ENCODE measurements at regions not wholly inside any gene's neighbourhood (a gene's known extent, or its start where the extent isn't known, plus 50 kb on each side); places are given as distances from the start of the nearest gene placed in this dataset.

DNA sequence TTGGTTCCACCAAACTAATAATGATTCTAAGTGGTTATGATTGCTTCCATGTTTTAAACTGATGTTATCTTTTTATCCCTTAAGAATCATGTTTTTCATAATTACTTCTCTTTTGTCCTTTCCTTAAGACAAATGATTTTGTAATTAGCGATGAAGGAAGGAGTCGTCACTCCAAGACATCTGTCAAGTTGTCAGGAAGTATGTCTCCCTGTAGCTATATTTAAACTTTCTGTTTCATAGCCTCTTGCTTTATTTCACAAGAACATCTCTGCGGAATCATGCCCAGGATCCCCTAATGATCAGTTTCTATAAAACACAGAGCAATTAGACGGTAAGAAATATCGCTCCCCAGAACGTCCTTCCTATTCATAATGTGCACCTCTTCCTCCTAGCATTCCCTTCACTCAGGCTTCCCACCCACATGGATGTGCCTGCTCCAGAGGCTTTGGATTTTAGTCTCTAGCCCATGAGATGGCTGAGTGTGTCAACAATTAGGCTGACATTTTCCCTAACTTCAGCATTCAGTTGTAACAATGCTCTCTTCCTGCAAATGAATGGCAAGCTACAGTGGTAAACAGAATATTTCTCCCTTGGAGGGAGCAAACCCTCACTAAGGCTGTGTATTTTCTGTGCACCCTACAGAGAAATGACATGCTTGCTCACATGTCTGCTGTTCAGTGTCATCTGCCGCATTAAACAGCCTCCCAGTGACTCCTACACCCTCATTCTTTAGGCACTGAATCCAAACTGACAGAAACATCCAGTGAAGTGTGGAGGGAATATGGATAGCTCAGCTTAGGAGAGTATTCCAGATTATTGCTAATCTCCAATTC is 879.6 kb upstream of the CELF4 start:
- Histone ChIP-seq H4K20me1 (ENCODE audit: control insufficient read depth, insufficient read depth, low read depth, low read length) (no peaks in the 10 kb centered on the region), H3K36me3 (ENCODE audit: control insufficient read depth, low read length) (no peaks in the 10 kb centered on the region), H3K27me3 (ENCODE audit: control insufficient read depth, low read length) (no peaks in the 10 kb centered on the region), H3K9me3 (ENCODE audit: control insufficient read depth, insufficient read depth, low read length) (no peaks in the 10 kb centered on the region), H3F3A (ENCODE audit: control insufficient read depth, insufficient read depth) (no peaks in the 10 kb centered on the region), H3K27ac (ENCODE audit: low read depth, low read length) (no peak overlapping the region), H3K79me2 (ENCODE audit: control insufficient read depth, low read length) (no peaks in the 10 kb centered on the region), H3K9me2 (replicated peaks; ENCODE audit: control insufficient read depth, low read length) (no peaks in the 10 kb centered on the region), H3K4me3 (ENCODE audit: low read length) (no peak overlapping the region), H3K4me2 (ENCODE audit: low read length) (no peak overlapping the region), H3K4me1 (ENCODE audit: control insufficient read depth, low read length) (no peaks in the 10 kb centered on the region)
- no peak for TF ChIP-seq EZH2phosphoT487 (IDR thresholded peaks at IDR 0.05; ENCODE audit: borderline replicate concordance, low read length)
- no peak for TF ChIP-seq CTCF (IDR thresholded peaks at IDR 0.05; ENCODE audit: low read depth, low read length, poor library complexity, severe bottlenecking)

GRCh38 chr18:38427736-38428135 is 862.1 kb upstream of the CELF4 start:
- no peaks in the 10 kb centered on the region for H3F3A ChIP-seq (ENCODE audit: control insufficient read depth, insufficient read depth)
- no peaks in the 10 kb centered on the region for H3K9me3 ChIP-seq (ENCODE audit: control insufficient read depth, insufficient read depth, low read length)
- no peak overlapping the region for H3K4me2 ChIP-seq (ENCODE audit: low read length)
- no peak overlapping the region for H3K4me3 ChIP-seq (ENCODE audit: low read length)
- no peaks in the 10 kb centered on the region for H3K9me2 ChIP-seq (replicated peaks; ENCODE audit: control insufficient read depth, low read length)
- no peaks in the 10 kb centered on the region for H4K20me1 ChIP-seq (ENCODE audit: control insufficient read depth, insufficient read depth, low read depth, low read length)
- no peaks in the 10 kb centered on the region for H3K27me3 ChIP-seq (ENCODE audit: control insufficient read depth, low read length)
- H3K36me3 ChIP-seq (ENCODE audit: control insufficient read depth, low read length), result no peaks in the 10 kb centered on the region
- no peak overlapping the region for H3K27ac ChIP-seq (ENCODE audit: low read depth, low read length)
- H3K79me2 ChIP-seq (ENCODE audit: control insufficient read depth, low read length), result no peaks in the 10 kb centered on the region
- TF ChIP-seq EZH2phosphoT487 (IDR thresholded peaks at IDR 0.05; ENCODE audit: borderline replicate concordance, low read length) (no peak), CTCF (IDR thresholded peaks at IDR 0.05; ENCODE audit: low read depth, low read length, poor library complexity, severe bottlenecking) (no peak)
- no peaks in the 10 kb centered on the region for H3K4me1 ChIP-seq (ENCODE audit: control insufficient read depth, low read length)

- no peak overlapping the region for H3K4me3 ChIP-seq (ENCODE audit: low read length)
- H4K20me1 ChIP-seq (ENCODE audit: control insufficient read depth, insufficient read depth, low read depth, low read length), result no peaks in the 10 kb centered on the region
- H3K4me1 ChIP-seq (ENCODE audit: control insufficient read depth, low read length), result no peaks in the 10 kb centered on the region
- no peaks in the 10 kb centered on the region for H3K36me3 ChIP-seq (ENCODE audit: control insufficient read depth, low read length)
- no peak overlapping the region for H3K4me2 ChIP-seq (ENCODE audit: low read length)
- H3K9me2 ChIP-seq (replicated peaks; ENCODE audit: control insufficient read depth, low read length), result no peaks in the 10 kb centered on the region
- H3F3A ChIP-seq (ENCODE audit: control insufficient read depth, insufficient read depth), result no peaks in the 10 kb centered on the region
- no peaks in the 10 kb centered on the region for H3K9me3 ChIP-seq (ENCODE audit: control insufficient read depth, insufficient read depth, low read length)
- H3K27me3 ChIP-seq (ENCODE audit: control insufficient read depth, low read length), result no peaks in the 10 kb centered on the region
- no peaks in the 10 kb centered on the region for H3K79me2 ChIP-seq (ENCODE audit: control insufficient read depth, low read length)
- TF ChIP-seq EZH2phosphoT487 (IDR thresholded peaks at IDR 0.05; ENCODE audit: borderline replicate concordance, low read length), result no peak
- no peak for TF ChIP-seq CTCF (IDR thresholded peaks at IDR 0.05; ENCODE audit: low read depth, low read length, poor library complexity, severe bottlenecking)
- H3K27ac ChIP-seq (ENCODE audit: low read depth, low read length), result no peak overlapping the region
Measured at GRCh38 chr18:38427234-38427633, 861.6 kb upstream of the CELF4 start.

All from DOHH2 (cell line).